Tibial artery (tissue), 4 donors: ENCODE measurements at regions not wholly inside any gene's neighbourhood (a gene's known extent, or its start where the extent isn't known, plus 50 kb on each side); places are given as distances from the start of the nearest gene placed in this dataset.

Source experiments
- DNase-seq, 2 donors: peaks; one replicate each; pipeline ENCODE4 v3.0.0-alpha.2; 2019
- H3K27ac ChIP-seq, 2 donors: fragments of 200-600 bp; sonication (generic) in 1 of 2; 1 replicate in 1 of 2; 2 replicates in 1 of 2; pipeline ENCODE4 v1.5.1; 2018 to 2019; ENCODE audit warnings: mild to moderate bottlenecking in 1 of 2
- H3K27me3 ChIP-seq, 2 donors: fragments of 200-600 bp; sonication (generic) in 1 of 2; one replicate each; pipeline versions ENCODE4 v1.5.1 to v1.6.0; 2016 to 2019
- H3K36me3 ChIP-seq, 3 donors: fragments of 200-600 bp; sonication (generic) in 2 of 3; one replicate each; pipeline ENCODE4 v1.5.1; 2016 to 2019; ENCODE audit warnings: mild to moderate bottlenecking in 2 of 3
- H3K4me1 ChIP-seq, 4 donors: fragments of 200-600 bp; sonication (generic) in 2 of 4; 1 replicate in 3 of 4; 2 replicates in 1 of 4; pipeline ENCODE4 v1.5.1; 2016 to 2019
- H3K4me3 ChIP-seq, 2 donors: fragments of 200-600 bp; sonication (generic) in 1 of 2; 1 replicate in 1 of 2; 2 replicates in 1 of 2; pipeline ENCODE4 v1.5.1; 2018 to 2019; ENCODE audit warnings: mild to moderate bottlenecking in 2 of 2
- H3K9me3 ChIP-seq, 3 donors: fragments of 200-600 bp; sonication (generic) in 1 of 3; one replicate each; pipeline ENCODE4 v1.5.1; 2016 to 2019
- intact Hi-C: fragments of 100-400 bp; cut with DNase I; formaldehyde crosslinking; loops from one replicate; pipeline ENCODE4 v1.15.0; 2023; ENCODE audit warnings: low total_unique reads
- TF ChIP-seq, protein P1 (sequence below), 2 experiments: fragments of 200-600 bp in 1 of 2; fragments of 450-650 bp in 1 of 2; IDR thresholded peaks; one replicate each; pipeline ENCODE4 v1.5.1; 2017 to 2019; ENCODE audit warnings: antibody characterized with exemption in 2 of 2, mild to moderate bottlenecking in 1 of 2, moderate library complexity in 1 of 2

DNA sequence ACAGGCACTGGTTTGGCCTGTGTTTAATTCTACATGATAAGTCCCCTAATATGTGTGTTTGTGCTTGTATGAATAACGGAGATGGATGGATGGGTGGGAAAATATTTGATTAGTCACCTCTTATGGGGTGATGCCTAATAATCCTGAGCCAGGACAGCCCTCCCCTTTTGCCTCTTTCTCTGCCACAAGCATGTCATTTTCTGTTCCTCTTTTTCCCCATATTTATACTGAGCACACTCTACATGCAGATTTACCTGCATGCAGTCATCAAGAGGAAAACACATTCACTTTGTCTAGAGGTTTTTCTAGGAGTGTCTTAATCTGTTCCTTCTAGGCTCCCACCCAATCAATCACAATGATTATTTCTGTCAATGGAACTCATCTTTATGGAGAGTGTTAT is 111.6 kb upstream of the TBX20 start:
- H3K4me3 ChIP-seq, result no peak overlapping the region
- TF ChIP-seq, protein P1, sequence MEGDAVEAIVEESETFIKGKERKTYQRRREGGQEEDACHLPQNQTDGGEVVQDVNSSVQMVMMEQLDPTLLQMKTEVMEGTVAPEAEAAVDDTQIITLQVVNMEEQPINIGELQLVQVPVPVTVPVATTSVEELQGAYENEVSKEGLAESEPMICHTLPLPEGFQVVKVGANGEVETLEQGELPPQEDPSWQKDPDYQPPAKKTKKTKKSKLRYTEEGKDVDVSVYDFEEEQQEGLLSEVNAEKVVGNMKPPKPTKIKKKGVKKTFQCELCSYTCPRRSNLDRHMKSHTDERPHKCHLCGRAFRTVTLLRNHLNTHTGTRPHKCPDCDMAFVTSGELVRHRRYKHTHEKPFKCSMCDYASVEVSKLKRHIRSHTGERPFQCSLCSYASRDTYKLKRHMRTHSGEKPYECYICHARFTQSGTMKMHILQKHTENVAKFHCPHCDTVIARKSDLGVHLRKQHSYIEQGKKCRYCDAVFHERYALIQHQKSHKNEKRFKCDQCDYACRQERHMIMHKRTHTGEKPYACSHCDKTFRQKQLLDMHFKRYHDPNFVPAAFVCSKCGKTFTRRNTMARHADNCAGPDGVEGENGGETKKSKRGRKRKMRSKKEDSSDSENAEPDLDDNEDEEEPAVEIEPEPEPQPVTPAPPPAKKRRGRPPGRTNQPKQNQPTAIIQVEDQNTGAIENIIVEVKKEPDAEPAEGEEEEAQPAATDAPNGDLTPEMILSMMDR (IDR thresholded peaks at IDR 0.05), result no peak
- H3K36me3 ChIP-seq, result no peaks in the 10 kb centered on the region
- no peaks in the 10 kb centered on the region for H3K27me3 ChIP-seq
- H3K9me3 ChIP-seq, result no peaks in the 10 kb centered on the region
- no peaks in the 10 kb centered on the region for H3K4me1 ChIP-seq
- no peak overlapping the region for H3K27ac ChIP-seq
- DNase-seq, result no peak
- intact Hi-C loops, result no loop called here

GRCh38 chr7:35362341-35362740 is 108.4 kb upstream of the TBX20 start:
- Histone ChIP-seq H3K4me1 (no peaks in the 10 kb centered on the region), H3K27me3 (no peaks in the 10 kb centered on the region), H3K9me3 (peaks cover 0 to 7% (median 0%) of the 10 kb centered on the region in 3 donors), H3K36me3 (no peaks in the 10 kb centered on the region), H3K4me3 (no peak overlapping the region), H3K27ac (no peak overlapping the region)
- intact Hi-C loops, result no loop called here
- DNase-seq, result no peak
- TF ChIP-seq, protein P1 (IDR thresholded peaks at IDR 0.05), result no peak

DNA sequence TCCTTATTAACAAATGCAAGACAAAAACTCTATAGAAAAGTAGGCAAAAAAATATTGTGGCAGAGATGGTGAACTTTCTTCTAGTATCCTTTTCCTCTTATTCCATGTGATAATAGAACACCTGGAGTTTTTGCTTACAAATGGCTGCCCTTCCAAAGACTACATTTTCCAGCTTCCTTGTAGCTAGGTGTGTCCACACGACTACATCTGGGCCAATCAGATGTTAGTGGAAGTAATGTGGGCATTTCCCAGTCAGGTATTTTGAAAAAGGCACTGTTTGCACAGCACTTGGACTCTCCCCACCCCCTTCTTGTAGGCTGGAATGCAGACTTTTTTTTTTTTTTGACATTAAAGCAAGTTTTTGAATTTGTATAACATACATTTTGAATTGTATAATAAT is 105.5 kb upstream of the TBX20 start:
- Histone ChIP-seq H3K27me3 (no peaks in the 10 kb centered on the region), H3K27ac (no peak overlapping the region), H3K36me3 (no peaks in the 10 kb centered on the region), H3K4me1 (no peaks in the 10 kb centered on the region), H3K4me3 (no peak overlapping the region), H3K9me3 (peaks cover 0 to 7% (median 0%) of the 10 kb centered on the region in 3 donors)
- no peak for DNase-seq
- intact Hi-C loops, result no loop called here
- TF ChIP-seq, protein P1 (IDR thresholded peaks at IDR 0.05), result no peak

DNA sequence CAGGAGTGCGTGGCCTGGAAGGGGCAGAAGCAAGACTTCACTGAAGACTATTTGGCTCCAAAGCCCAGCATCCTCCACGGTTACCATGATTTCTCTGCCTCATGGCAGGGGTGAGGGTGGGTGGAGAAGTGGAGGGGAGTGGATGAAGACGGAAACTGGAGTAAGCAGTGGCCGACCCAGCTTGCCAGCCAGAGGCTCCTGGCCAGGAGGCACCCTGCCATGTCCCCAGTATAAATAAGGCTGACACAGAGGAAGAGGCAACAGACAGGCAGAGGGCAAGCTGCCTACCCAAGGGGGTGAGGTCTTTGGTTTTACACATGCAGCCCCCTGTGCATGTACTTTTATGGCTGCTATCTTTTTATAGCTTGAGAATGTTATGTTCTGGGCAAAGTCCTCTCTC is 102.6 kb upstream of the TBX20 start:
- Histone ChIP-seq H3K9me3 (peaks cover 0 to 7% (median 0%) of the 10 kb centered on the region in 3 donors), H3K27me3 (no peaks in the 10 kb centered on the region), H3K4me3 (no peak overlapping the region), H3K27ac (no peak overlapping the region), H3K4me1 (no peaks in the 10 kb centered on the region), H3K36me3 (no peaks in the 10 kb centered on the region)
- intact Hi-C loops, result no loop called here
- DNase-seq, result no peak
- TF ChIP-seq, protein P1 (IDR thresholded peaks at IDR 0.05), result no peak

DNA sequence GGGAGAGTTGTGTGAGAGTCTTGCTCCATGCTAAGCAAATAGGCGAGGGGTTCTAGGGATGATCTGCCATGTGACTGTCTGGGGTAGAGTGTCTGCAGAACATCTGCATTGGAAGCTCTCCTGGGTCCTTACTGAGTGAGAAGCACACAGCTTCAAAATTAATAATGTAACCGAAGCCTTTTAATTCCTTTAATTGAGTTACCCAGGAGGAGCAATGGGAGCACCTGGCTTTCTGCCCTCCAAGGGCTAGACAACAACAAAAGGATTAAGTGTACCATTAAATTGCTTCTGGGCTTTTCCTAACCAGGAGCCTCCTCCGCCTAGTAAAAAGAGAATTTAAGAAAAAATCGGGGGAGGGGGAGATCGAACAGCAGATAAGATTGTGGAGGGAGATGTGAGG is 102.0 kb upstream of the TBX20 start:
- intact Hi-C loops, result no loop called here
- TF ChIP-seq, protein P1 (IDR thresholded peaks at IDR 0.05), result no peak
- H3K27me3 ChIP-seq, result no peaks in the 10 kb centered on the region

DNA sequence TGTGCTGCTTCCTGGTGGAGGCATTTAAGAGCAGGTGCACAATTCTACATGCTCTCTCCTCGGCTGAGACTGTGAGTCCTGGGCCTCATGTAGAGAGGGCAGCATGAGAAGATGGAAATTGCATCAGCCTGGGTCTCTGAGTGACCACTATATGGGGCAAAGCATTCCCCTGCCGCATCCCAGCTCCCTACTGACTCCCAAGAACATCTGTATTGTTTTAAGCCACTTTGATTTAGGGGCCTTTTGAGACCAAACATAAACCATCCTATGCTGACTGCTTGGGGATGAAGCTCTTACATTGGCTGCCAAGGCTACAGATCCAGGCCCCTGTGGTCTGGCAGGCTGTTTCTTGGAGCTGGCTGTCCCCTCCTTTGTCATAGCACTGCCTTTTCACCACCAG is 101.3 kb upstream of the TBX20 start:
- no peak overlapping the region for H3K27ac ChIP-seq
- H3K9me3 ChIP-seq, result peaks cover 0 to 7% (median 0%) of the 10 kb centered on the region in 3 donors
- TF ChIP-seq, protein P1 (IDR thresholded peaks at IDR 0.05), result no peak
- no peak overlapping the region for H3K4me3 ChIP-seq
- DNase-seq, result no peak
- H3K36me3 ChIP-seq, result no peaks in the 10 kb centered on the region
- H3K4me1 ChIP-seq, result no peaks in the 10 kb centered on the region
- intact Hi-C loops, result no loop called here
- H3K27me3 ChIP-seq, result no peaks in the 10 kb centered on the region

More for the DNA sequence above, 102.0 kb upstream of the TBX20 start:
- H3K9me3 ChIP-seq, result peaks cover 0 to 7% (median 0%) of the 10 kb centered on the region in 3 donors
- no peak overlapping the region for H3K27ac ChIP-seq
- no peak overlapping the region for H3K4me3 ChIP-seq
- H3K36me3 ChIP-seq, result no peaks in the 10 kb centered on the region
- no peak for DNase-seq
- H3K4me1 ChIP-seq, result no peaks in the 10 kb centered on the region
